HG02938 (cell line): ENCODE measurements at regions not wholly inside any gene's neighbourhood (a gene's known extent, or its start where the extent isn't known, plus 50 kb on each side); places are given as distances from the start of the nearest gene placed in this dataset.
"Not testable (repeated sequence)": the region's sequence is repeated elsewhere in the genome, so short reads cannot be mapped to it uniquely, and the experiment has no call there.

ENCODE experiments used
- ATAC-seq: cut with Tn5 transposase; IDR thresholded peaks from one replicate; pipeline ENCODE4 v1.9.1; 2021; ENCODE audit warnings: mild to moderate bottlenecking, moderate library complexity; ENCODE audit not compliant: unreplicated experiment

GRCh38 chr5:43837091-43837490, 234.1 kb downstream of the NNT start:
- no peak for ATAC-seq

- ATAC-seq, result no peak
These were observed 231.0 kb downstream of the NNT start for GRCh38 chr5:43833961-43834360.

GRCh38 chr5:43824325-43824964, 221.5 kb downstream of the NNT start:
- not testable (repeated sequence) for ATAC-seq

GRCh38 chr5:43818394-43818793, 215.4 kb downstream of the NNT start:
- ATAC-seq, result not testable (repeated sequence)

- ATAC-seq, result no peak
These were observed 212.5 kb downstream of the NNT start for GRCh38 chr5:43815497-43815896.

- no peak for ATAC-seq
These were observed 201.7 kb downstream of the NNT start for GRCh38 chr5:43804723-43805122.

- no peak for ATAC-seq
These were observed 201.1 kb downstream of the NNT start for GRCh38 chr5:43804041-43804440.

- ATAC-seq, result no peak
These were observed 199.7 kb downstream of the NNT start for GRCh38 chr5:43802651-43803050.

- ATAC-seq, result no peak
These were observed 199.1 kb downstream of the NNT start for GRCh38 chr5:43802119-43802518.

- ATAC-seq, result no peak
These were observed 195.8 kb downstream of the NNT start for GRCh38 chr5:43798740-43799139.

GRCh38 chr5:43791880-43792279, 188.9 kb downstream of the NNT start:
- not testable (repeated sequence) for ATAC-seq

- ATAC-seq, result no peak
These were observed 182.2 kb downstream of the NNT start for GRCh38 chr5:43785198-43785597.

GRCh38 chr5:43780586-43780985, 177.6 kb downstream of the NNT start:
- no peak for ATAC-seq

GRCh38 chr5:43774881-43775399, 172.0 kb downstream of the NNT start:
- ATAC-seq, result no peak

- no peak for ATAC-seq
These were observed 170.5 kb downstream of the NNT start for GRCh38 chr5:43773478-43773844.

- ATAC-seq, result no peak
These were observed 169.9 kb downstream of the NNT start for GRCh38 chr5:43772764-43773477.

- ATAC-seq, result no peak
These were observed 169.4 kb downstream of the NNT start for GRCh38 chr5:43772458-43772763.

- no peak for ATAC-seq
These were observed 168.6 kb downstream of the NNT start for GRCh38 chr5:43771611-43772031.

- no peak for ATAC-seq
These were observed 166.8 kb downstream of the NNT start for GRCh38 chr5:43769571-43770355.
